C4-2B (cell line): ENCODE measurements at regions not wholly inside any gene's neighbourhood (a gene's known extent, or its start where the extent isn't known, plus 50 kb on each side); places are given as distances from the start of the nearest gene placed in this dataset.

ENCODE experiments used
- H3K27ac ChIP-seq: fragments of 450-650 bp; 2 replicates; pipeline ENCODE4 v1.5.1; 2017
- ZFX ChIP-seq: fragments of 450-650 bp; IDR thresholded peaks from 2 replicates; pipeline ENCODE4 v1.6.1; 2017
- TF ChIP-seq, protein P1 (sequence below): fragments of 450-650 bp; conservative IDR thresholded peaks from 2 replicates; pipeline ENCODE4 v1.5.1; 2017; ENCODE audit warnings: mild to moderate bottlenecking

DNA sequence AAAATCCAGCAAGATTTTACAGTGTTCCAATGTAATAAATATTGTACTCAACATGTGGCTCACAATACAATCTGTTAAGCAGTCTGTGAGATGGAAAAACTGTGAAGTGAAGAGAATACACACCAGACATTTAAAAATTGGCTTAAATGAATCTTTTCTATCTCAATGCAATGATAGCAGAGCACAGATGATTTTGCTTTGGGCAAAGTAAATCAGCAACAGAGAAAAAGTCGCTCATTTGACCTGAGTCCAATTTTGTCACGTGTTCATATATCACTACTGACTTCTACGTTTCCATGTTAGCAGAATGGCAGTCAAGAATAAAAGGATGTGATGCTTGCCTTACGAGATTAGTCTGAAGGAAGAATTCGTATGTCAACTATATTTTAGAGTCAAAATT is 506.7 kb downstream of the POM121L12 start:
- H3K27ac ChIP-seq = no peak overlapping the region
- no peak for TF ChIP-seq ZFX
- TF ChIP-seq, protein P1, sequence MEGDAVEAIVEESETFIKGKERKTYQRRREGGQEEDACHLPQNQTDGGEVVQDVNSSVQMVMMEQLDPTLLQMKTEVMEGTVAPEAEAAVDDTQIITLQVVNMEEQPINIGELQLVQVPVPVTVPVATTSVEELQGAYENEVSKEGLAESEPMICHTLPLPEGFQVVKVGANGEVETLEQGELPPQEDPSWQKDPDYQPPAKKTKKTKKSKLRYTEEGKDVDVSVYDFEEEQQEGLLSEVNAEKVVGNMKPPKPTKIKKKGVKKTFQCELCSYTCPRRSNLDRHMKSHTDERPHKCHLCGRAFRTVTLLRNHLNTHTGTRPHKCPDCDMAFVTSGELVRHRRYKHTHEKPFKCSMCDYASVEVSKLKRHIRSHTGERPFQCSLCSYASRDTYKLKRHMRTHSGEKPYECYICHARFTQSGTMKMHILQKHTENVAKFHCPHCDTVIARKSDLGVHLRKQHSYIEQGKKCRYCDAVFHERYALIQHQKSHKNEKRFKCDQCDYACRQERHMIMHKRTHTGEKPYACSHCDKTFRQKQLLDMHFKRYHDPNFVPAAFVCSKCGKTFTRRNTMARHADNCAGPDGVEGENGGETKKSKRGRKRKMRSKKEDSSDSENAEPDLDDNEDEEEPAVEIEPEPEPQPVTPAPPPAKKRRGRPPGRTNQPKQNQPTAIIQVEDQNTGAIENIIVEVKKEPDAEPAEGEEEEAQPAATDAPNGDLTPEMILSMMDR = no peak
